ENCODE measurements at regions not wholly inside any gene's neighbourhood (a gene's known extent, or its start where the extent isn't known, plus 50 kb on each side); places are given as distances from the start of the nearest gene placed in this dataset.

- TF ChIP-seq CTCF (conservative IDR thresholded peaks at IDR 0.05 in 1 of 2, IDR thresholded peaks at IDR 0.05 in 1 of 2; ENCODE audit: low read depth in 1 of 2, low read length in 2 of 2) (no peak), EZH2 (IDR thresholded peaks at IDR 0.05; ENCODE audit: low read length, missing control alignments) (no peak)
Measured at GRCh38 chrX:98432413-98432812, 1548.7 kb downstream of the RPA4 start.
